GM10248 (cell line): ENCODE measurements at regions not wholly inside any gene's neighbourhood (a gene's known extent, or its start where the extent isn't known, plus 50 kb on each side); places are given as distances from the start of the nearest gene placed in this dataset.

Source experiments
- CTCF ChIA-PET: fragments of 300-600 bp; sonication (Branson Sonifier 250); formaldehyde crosslinking; extraction: SDS; loops from one replicate; lab custom pipeline; 2021; ENCODE audit warnings: antibody characterized with exemption; lab: Yijun Ruan, JAX
- POLR2A ChIA-PET: fragments of 350-650 bp; sonication (Branson Sonifier 250); formaldehyde crosslinking; extraction: SDS; loops from one replicate; lab custom pipeline; 2020; ENCODE audit warnings: antibody characterized with exemption; lab: Yijun Ruan, JAX
- DNase-seq: peaks from one replicate; pipeline ENCODE4 v3.0.0; 2012; ENCODE audit errors: extremely low spot score
- CTCF ChIP-seq: IDR thresholded peaks from 2 replicates; pipeline ENCODE4 v1.5.1; 2012; ENCODE audit warnings: mild to moderate bottlenecking, low read depth; ENCODE audit errors: extremely low read depth, missing control alignments, control extremely low read depth

DNA sequence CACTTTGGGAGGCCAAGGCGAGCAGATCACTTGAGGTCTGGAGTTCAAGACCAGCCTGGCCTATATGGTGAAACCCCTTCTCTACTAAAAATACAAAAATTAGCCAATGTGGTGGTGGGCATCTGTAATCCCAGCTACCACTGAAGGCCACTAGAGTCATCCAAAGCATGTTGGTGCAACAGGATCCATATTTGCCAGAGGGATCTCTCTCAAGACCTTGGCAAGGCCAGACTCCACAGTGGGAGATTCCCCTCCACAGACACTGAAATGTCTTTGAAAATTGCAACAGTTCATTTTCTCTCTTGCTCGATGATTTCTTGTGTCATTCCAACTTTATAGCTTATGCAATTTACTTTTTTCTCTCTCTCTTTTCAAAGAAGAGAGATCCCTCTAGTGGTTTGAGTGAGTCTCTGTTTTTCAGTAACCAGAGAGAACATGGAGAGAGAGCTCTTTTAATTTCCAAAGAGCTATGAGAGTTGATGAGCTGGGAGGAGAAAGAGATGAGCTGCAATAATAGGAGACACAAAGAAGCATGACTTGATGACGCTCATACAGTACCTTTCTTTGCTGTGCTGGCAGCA is 176.8 kb upstream of the USP25 start:
- DNase-seq = no peak
- TF ChIP-seq CTCF = peak; percentile 30
- CTCF ChIA-PET = interaction anchor here (0.6 to 2.6 kb wide), 11 partner anchors 8 to 134 kb away, joined by 3 to 15 read pairs (median 3); no protein-coding TSS in a partner anchor
- POLR2A ChIA-PET = no interaction called here

- no peak for DNase-seq
- POLR2A ChIA-PET = no interaction called here
- CTCF ChIA-PET = no interaction called here
- TF ChIP-seq CTCF = no peak
Observed at GRCh38 chr21:15557925-15558324, 171.9 kb upstream of the USP25 start.

DNA sequence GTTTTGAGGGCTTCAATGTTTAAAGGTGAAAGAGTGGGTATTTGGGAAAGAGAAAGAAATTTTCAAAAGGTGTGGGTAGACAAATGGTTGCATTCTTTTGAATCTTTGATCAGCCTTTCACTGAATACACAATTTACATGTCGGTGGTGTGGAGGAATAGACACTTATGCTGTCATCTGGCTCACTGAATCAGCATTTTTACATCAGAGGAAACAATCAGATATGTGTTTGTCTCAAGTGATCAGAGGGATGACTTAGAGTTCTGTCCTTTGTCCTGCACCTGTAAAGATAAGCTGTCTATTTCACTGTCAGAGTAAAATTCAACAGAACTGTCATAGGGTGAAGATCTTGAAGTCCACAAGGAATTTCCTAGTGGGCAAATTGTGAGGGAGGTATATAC is 170.9 kb upstream of the USP25 start:
- ChIA-PET CTCF (no interaction called here), POLR2A (no interaction called here)
- TF ChIP-seq CTCF = no peak
- no peak for DNase-seq

DNA sequence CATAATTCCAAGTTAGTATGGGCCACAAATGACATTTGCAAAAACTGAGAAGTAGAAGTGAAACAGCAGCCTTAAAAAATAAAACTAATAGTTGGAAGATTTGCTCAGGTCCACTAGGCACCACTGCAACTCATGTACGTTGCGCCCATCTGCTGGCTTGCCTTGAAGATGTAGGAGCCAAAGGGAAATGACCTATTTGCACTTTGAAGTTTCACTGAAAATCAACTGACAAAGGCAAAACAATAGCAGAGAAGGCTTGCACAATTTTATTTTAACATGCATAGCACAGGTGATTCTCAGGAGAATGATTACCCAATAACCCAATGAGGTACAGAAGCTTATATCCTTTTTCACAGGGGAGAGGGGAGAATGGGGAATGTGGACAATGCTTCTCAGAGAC is 170.1 kb upstream of the USP25 start:
- POLR2A ChIA-PET = no interaction called here
- DNase-seq = no peak
- no peak for TF ChIP-seq CTCF
- CTCF ChIA-PET = no interaction called here

- ChIA-PET CTCF (interaction anchor here (1.0 kb wide), 1 partner anchor 8 kb away, joined by 3 read pairs; no protein-coding TSS in a partner anchor), POLR2A (no interaction called here)
- no peak for TF ChIP-seq CTCF
- no peak for DNase-seq
Observed at GRCh38 chr21:15560383-15561056, 169.3 kb upstream of the USP25 start.

DNA sequence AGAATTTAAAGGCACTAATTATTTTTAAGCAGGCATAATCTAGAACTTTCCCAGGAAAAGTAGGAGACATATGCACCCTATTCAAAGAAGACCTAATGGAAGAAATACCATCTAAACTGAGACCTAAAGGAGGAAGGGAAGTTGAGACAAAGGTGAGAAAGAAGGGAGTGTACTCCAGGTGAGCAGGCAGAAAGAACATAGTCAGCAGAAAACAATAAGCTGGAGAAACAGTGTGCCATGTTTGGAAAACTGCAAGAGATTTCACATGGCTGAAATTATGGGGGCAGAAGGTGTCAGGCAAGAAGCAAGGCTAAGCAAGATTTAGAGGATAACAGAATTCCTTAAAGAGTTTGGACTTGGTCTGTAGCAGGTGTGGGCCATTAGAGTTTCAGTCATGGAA is 167.0 kb upstream of the USP25 start:
- POLR2A ChIA-PET = no interaction called here
- no peak for TF ChIP-seq CTCF
- DNase-seq = no peak
- CTCF ChIA-PET = no interaction called here
